Cardiac fibroblast (primary cell): ENCODE measurements at regions not wholly inside any gene's neighbourhood (a gene's known extent, or its start where the extent isn't known, plus 50 kb on each side); places are given as distances from the start of the nearest gene placed in this dataset.

Experiments
- DNase-seq, 2 donors: peaks; one replicate each; pipeline versions ENCODE4 v3.0.0 to v3.0.0-alpha.2; 2010; ENCODE audit warnings: low read depth in 2 of 2
- H3K4me3 ChIP-seq, 2 donors: replicated peaks in 1 of 2; 1 replicate in 1 of 2; 2 replicates in 1 of 2; pipeline ENCODE4 v1.5.1; 2011; ENCODE audit warnings: low read depth in 2 of 2, low read length in 2 of 2, mild to moderate bottlenecking in 2 of 2, moderate library complexity in 1 of 2
- CTCF ChIP-seq: IDR thresholded peaks from one replicate; pipeline ENCODE4 v1.5.1; 2011; ENCODE audit warnings: low read depth, mild to moderate bottlenecking, low read length, inconsistent platforms

- H3K4me3 ChIP-seq = no peak overlapping the region
- no peak for DNase-seq
- TF ChIP-seq CTCF = no peak
These were observed 805.0 kb upstream of the PTPRD start for GRCh38 chr9:11417782-11418181.

- H3K4me3 ChIP-seq = no peak overlapping the region
- no peak for TF ChIP-seq CTCF
- DNase-seq = no peak
These were observed 818.7 kb upstream of the PTPRD start for GRCh38 chr9:11431490-11431889.

- H3K4me3 ChIP-seq = no peak overlapping the region
- DNase-seq = no peak
- TF ChIP-seq CTCF = no peak
These were observed 819.6 kb upstream of the PTPRD start for GRCh38 chr9:11432361-11432760.

GRCh38 chr9:11443631-11444030, 830.8 kb upstream of the PTPRD start:
- no peak overlapping the region for H3K4me3 ChIP-seq
- no peak for DNase-seq
- no peak for TF ChIP-seq CTCF

GRCh38 chr9:11457825-11458790, 845.3 kb upstream of the PTPRD start:
- no peak overlapping the region for H3K4me3 ChIP-seq
- TF ChIP-seq CTCF = no peak
- no peak for DNase-seq

GRCh38 chr9:11469745-11470144, 856.9 kb upstream of the PTPRD start:
- no peak for DNase-seq
- no peak overlapping the region for H3K4me3 ChIP-seq
- TF ChIP-seq CTCF = no peak
